Lower lobe of right lung (tissue), 2 donors: ENCODE measurements at regions not wholly inside any gene's neighbourhood (a gene's known extent, or its start where the extent isn't known, plus 50 kb on each side); places are given as distances from the start of the nearest gene placed in this dataset.
A peak's percentile ranks its signal among the peaks of the same experiment; 100 is the strongest.
"Not testable (repeated sequence)": the region's sequence is repeated elsewhere in the genome, so short reads cannot be mapped to it uniquely, and the experiment has no call there.

Source experiments
- ATAC-seq, 2 donors: fragments of 200-7000 bp; cut with Tn5 transposase; one replicate each; pipeline ENCODE4 v1.9.1; 2020 to 2022; ENCODE audit warnings: mild to moderate bottlenecking in 2 of 2, moderate library complexity in 2 of 2
- DNase-seq: peaks from one replicate; pipeline ENCODE4 v3.0.0-alpha.2; 2020
- H3K27ac ChIP-seq: fragments of 200-600 bp; one replicate; pipeline ENCODE4 v1.8.0; 2022
- H3K27me3 ChIP-seq: fragments of 200-600 bp; one replicate; pipeline ENCODE4 v1.8.0; 2022; ENCODE audit warnings: low read depth
- H3K36me3 ChIP-seq: fragments of 200-600 bp; one replicate; pipeline ENCODE4 v1.8.0; 2022; ENCODE audit warnings: mild to moderate bottlenecking
- H3K4me1 ChIP-seq: fragments of 200-600 bp; one replicate; pipeline ENCODE4 v1.8.0; 2022
- H3K4me3 ChIP-seq: fragments of 200-600 bp; one replicate; pipeline ENCODE4 v1.8.0; 2022; ENCODE audit warnings: mild to moderate bottlenecking
- H3K9me3 ChIP-seq: fragments of 200-600 bp; one replicate; pipeline ENCODE4 v1.8.0; 2022
- intact Hi-C: fragments of 100-400 bp; cut with DNase I; formaldehyde crosslinking; loops from one replicate; pipeline ENCODE4 v1.11.0; 2022
- TF ChIP-seq, protein P1 (sequence below): fragments of 200-600 bp; IDR thresholded peaks from one replicate; pipeline ENCODE4 v1.8.0; 2022; ENCODE audit warnings: antibody characterized with exemption, mild to moderate bottlenecking
- donor health status: DM: no; HTN: yes; CAD: no; lungs with severe emphysema.

DNA sequence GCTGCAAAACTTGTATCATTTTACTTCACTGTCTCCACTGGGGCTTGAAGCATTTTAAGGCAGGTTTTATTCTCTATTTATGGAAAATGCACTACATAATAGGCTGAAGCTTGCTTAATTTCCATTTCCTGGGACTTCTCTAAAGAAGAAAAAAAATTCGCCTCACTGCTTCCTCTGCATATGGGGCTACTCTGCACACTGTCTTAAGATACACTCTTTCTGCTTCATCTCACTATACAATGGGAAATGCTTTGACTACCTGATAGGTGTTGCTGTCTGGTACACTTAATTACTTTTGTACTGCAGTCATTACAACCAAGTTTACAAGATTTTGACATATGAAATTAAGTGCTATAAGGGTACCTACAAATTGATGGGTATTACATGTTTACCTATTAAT, 466.0 kb downstream of the KCNJ18 start:
- Histone ChIP-seq H3K4me1 (no peaks in the 10 kb centered on the region), H3K27ac (no peak overlapping the region), H3K9me3 (no peaks in the 10 kb centered on the region), H3K4me3 (no peak overlapping the region), H3K36me3 (no peaks in the 10 kb centered on the region), H3K27me3 (no peaks in the 10 kb centered on the region)
- no peak for DNase-seq
- TF ChIP-seq, protein P1, sequence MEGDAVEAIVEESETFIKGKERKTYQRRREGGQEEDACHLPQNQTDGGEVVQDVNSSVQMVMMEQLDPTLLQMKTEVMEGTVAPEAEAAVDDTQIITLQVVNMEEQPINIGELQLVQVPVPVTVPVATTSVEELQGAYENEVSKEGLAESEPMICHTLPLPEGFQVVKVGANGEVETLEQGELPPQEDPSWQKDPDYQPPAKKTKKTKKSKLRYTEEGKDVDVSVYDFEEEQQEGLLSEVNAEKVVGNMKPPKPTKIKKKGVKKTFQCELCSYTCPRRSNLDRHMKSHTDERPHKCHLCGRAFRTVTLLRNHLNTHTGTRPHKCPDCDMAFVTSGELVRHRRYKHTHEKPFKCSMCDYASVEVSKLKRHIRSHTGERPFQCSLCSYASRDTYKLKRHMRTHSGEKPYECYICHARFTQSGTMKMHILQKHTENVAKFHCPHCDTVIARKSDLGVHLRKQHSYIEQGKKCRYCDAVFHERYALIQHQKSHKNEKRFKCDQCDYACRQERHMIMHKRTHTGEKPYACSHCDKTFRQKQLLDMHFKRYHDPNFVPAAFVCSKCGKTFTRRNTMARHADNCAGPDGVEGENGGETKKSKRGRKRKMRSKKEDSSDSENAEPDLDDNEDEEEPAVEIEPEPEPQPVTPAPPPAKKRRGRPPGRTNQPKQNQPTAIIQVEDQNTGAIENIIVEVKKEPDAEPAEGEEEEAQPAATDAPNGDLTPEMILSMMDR = no peak
- intact Hi-C loops = no loop called here
- peak in 1 of 2 donors; percentile 19 for ATAC-seq

DNA sequence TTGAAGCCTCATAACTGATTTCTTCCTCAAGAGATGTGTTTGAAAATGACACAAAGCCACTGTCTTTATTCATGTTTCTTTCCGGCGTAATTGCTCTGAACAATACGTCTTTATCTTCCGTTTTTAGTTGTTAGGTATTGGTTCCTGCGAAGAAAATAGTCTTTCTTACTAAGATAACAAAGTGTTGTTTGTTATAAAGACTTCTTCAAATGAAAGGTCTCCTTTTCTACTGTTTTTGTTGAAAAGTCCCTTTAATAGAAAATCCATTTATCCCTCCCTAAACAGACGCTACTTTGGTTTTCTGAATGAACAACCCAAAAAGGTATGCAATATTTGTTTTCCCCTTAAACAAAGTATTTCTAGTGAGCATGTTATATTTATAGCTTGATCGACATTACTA, 469.1 kb downstream of the KCNJ18 start:
- TF ChIP-seq, protein P1 = no peak
- intact Hi-C loops = no loop called here
- no peak for ATAC-seq
- Histone ChIP-seq H3K4me1 (no peaks in the 10 kb centered on the region), H3K4me3 (no peak overlapping the region), H3K27me3 (no peaks in the 10 kb centered on the region), H3K36me3 (no peaks in the 10 kb centered on the region), H3K27ac (no peak overlapping the region), H3K9me3 (no peaks in the 10 kb centered on the region)
- no peak for DNase-seq

DNA sequence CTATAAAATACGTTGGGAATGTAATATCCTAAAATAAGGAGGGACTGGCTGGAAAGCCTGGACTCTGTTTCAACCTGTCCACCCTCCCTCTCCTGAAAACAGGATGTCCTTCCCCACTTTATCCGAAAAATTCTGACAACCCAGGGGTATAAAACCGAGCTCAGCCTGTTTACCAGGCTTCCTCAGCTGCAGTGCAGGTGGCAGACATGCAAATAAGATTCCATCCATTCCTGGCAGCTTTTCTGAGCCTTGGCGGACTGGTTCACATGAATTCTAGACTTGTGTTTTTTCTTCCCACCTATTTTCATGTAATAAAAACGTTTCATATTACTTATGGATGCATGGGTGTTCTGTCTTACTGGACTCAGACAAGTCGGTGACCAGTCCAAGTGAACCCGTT, 479.3 kb downstream of the KCNJ18 start:
- Histone ChIP-seq H3K9me3 (peaks cover 7% of the 10 kb centered on the region), H3K4me1 (no peaks in the 10 kb centered on the region), H3K36me3 (no peaks in the 10 kb centered on the region), H3K27me3 (no peaks in the 10 kb centered on the region), H3K4me3 (no peak overlapping the region), H3K27ac (no peak overlapping the region)
- TF ChIP-seq, protein P1 = no peak
- ATAC-seq = no peak
- intact Hi-C loops = no loop called here
- no peak for DNase-seq

DNA sequence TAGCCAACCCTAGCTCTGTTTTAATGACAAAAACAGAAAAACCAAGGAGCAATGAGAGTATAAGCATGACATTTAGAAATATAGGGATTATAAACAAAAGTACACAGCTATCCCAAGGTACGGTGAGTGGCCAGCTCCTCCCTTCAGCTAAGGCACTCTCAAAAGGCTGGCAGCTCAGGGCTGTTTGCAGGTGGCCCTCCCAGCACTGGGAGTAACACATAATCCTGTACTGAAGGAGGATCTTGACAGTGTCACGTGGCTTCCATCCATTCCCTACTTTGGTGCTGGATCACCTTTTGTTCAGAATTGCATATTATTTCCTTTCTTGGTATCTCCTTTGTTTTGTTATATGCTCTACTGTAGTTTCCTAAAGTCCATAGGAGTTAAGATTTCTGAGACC, 500.8 kb downstream of the KCNJ18 start:
- ATAC-seq (no peak), DNase-seq (no peak)
- intact Hi-C loops = no loop called here
- Histone ChIP-seq H3K27me3 (no peaks in the 10 kb centered on the region), H3K4me1 (no peaks in the 10 kb centered on the region), H3K4me3 (no peak overlapping the region), H3K36me3 (no peaks in the 10 kb centered on the region), H3K9me3 (no peaks in the 10 kb centered on the region), H3K27ac (no peak overlapping the region)
- TF ChIP-seq, protein P1 = no peak

DNA sequence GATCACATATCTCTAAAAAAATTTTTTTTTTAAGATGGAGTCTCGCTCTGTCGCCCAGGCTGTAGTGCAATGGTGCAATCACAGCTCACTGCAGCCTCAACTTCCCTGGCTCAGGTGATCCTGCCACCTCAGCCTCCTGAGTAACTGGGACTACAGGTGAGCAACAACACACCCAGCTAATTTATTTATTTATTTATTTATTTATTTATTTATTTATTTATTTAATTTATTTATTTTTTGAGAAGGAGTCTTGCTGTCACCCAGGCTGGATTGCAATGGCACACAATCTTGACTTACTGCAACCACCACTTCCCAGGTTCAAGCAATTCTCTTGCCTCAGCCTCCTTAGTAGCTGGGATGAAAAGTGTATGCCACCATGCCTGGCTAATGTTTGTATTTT, 507.9 kb downstream of the KCNJ18 start:
- ATAC-seq, H3K9me3 ChIP-seq, intact Hi-C loops, H3K36me3 ChIP-seq, H3K4me3 ChIP-seq, H3K27ac ChIP-seq, H3K27me3 ChIP-seq, H3K4me1 ChIP-seq, DNase-seq: not testable (repeated sequence)

DNA sequence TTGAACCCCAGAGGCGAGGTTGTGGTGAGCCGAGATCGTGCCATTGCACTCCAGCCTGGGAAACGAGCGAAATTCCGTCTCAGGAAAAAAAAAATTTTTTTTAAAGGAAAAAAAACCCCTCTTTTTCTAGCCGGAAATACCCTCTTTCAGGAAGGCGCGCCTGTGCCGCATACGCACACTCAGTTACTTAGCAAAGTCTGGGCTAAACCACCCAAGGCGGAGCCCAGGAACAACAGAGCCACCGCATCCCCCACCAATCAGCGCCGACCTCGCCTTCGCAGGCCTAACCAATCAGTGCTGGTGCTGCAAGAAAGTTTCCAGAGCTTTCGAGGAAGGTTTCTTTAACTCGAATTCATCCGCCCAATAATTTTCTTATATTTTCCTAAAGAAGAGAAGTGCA, 510.4 kb downstream of the KCNJ18 start:
- Histone ChIP-seq H3K36me3 (no peaks in the 10 kb centered on the region), H3K27me3 (no peaks in the 10 kb centered on the region), H3K4me1 (no peaks in the 10 kb centered on the region), H3K9me3 (no peaks in the 10 kb centered on the region), H3K27ac (no peak overlapping the region), H3K4me3 (no peak overlapping the region)
- ATAC-seq (peak in 1 of 2 donors; percentile 38), DNase-seq (no peak)
- TF ChIP-seq, protein P1 = no peak
- intact Hi-C loops = no loop called here
